A673 (cell line): ENCODE measurements at regions not wholly inside any gene's neighbourhood (a gene's known extent, or its start where the extent isn't known, plus 50 kb on each side); places are given as distances from the start of the nearest gene placed in this dataset.

Experiments used
- CTCF ChIP-seq: fragments of 300-800, 200-600 bp; sonication (generic); conservative IDR thresholded peaks from 2 replicates; pipeline ENCODE4 v1.5.1; 2017; ENCODE audit warnings: low read depth, mild to moderate bottlenecking, antibody characterized with exemption, low read length, moderate library complexity, mixed read lengths
- EZH2 ChIP-seq: fragments of 200-600 bp; sonication (generic); IDR thresholded peaks from 2 replicates; pipeline ENCODE4 v1.6.1; 2017; ENCODE audit warnings: borderline replicate concordance, low read depth, mild to moderate bottlenecking, mixed read lengths, antibody characterized with exemption, low read length; ENCODE audit not compliant: poor library complexity, severe bottlenecking

GRCh38 chr10:124165311-124165710 lies 71.9 kb upstream of the CHST15 start:
- TF ChIP-seq CTCF (no peak), EZH2 (no peak)
